Panc1 (cell line): ENCODE measurements at regions not wholly inside any gene's neighbourhood (a gene's known extent, or its start where the extent isn't known, plus 50 kb on each side); places are given as distances from the start of the nearest gene placed in this dataset.

Experiments used
- ATAC-seq: fragments of 200-7000 bp; cut with Tn5 transposase; 2 replicates; pipeline ENCODE4 v1.9.1; 2020; ENCODE audit warnings: mild to moderate bottlenecking, moderate library complexity
- BruUV-seq: library from RNA; stranded (reverse); fragments of 400-500 nt; replicated peaks from 2 replicates; lab custom pipeline; 2021; lab: Mats Ljungman, UMichigan
- CTCF ChIA-PET: fragments of 300-600 bp; sonication (Branson Sonifier 250); formaldehyde crosslinking; loops from one replicate; lab custom pipeline; 2022; ENCODE audit warnings: antibody characterized with exemption; lab: Charles Lee
- POLR2A ChIA-PET: fragments of 300-600 bp; sonication (Branson Sonifier 250); formaldehyde crosslinking; loops from one replicate; lab custom pipeline; 2022; ENCODE audit warnings: antibody characterized with exemption; lab: Charles Lee
- DNase-seq: peaks from one replicate; pipeline ENCODE4 v3.0.0-alpha.2; 2010; ENCODE audit warnings: low read depth, low spot score
- H3K27ac ChIP-seq: 2 replicates; pipeline ENCODE4 v1.5.1; 2011; ENCODE audit warnings: mild to moderate bottlenecking, low read length, inconsistent platforms
- H3K27me3 ChIP-seq: fragments of 200-500 bp; sonication (Bioruptor generic); 2 replicates; pipeline ENCODE4 v1.6.0; 2014; ENCODE audit warnings: low read length, inconsistent platforms; ENCODE audit not compliant: control insufficient read depth, insufficient read depth
- H3K36me3 ChIP-seq: fragments of 200-500 bp; sonication (Bioruptor generic); 2 replicates; pipeline ENCODE4 v1.5.1; 2014; ENCODE audit warnings: inconsistent platforms, mild to moderate bottlenecking, low read length, moderate library complexity; ENCODE audit not compliant: control insufficient read depth, insufficient read depth
- H3K4me1 ChIP-seq: 2 replicates; pipeline ENCODE4 v1.5.1; 2011; ENCODE audit warnings: inconsistent platforms, mild to moderate bottlenecking, low read length, moderate library complexity; ENCODE audit not compliant: control insufficient read depth, insufficient read depth
- H3K4me3 ChIP-seq, 2 experiments: 2 replicates each; pipeline ENCODE4 v1.5.1; 2011 to 2012; ENCODE audit warnings: low read depth in 2 of 2, low read length in 2 of 2, mild to moderate bottlenecking in 2 of 2, inconsistent platforms in 1 of 2, moderate library complexity in 1 of 2
- H3K9me3 ChIP-seq: fragments of 200-500 bp; sonication (Bioruptor generic); 2 replicates; pipeline ENCODE4 v1.5.1; 2014; ENCODE audit warnings: low read depth, mild to moderate bottlenecking, inconsistent platforms, low read length, moderate library complexity; ENCODE audit not compliant: control insufficient read depth, insufficient read depth
- POLR2AphosphoS5 ChIP-seq: IDR thresholded peaks from 2 replicates; pipeline ENCODE4 v1.6.1; 2012; ENCODE audit warnings: mild to moderate bottlenecking, low read depth, low read length, moderate library complexity
- SIN3A ChIP-seq: IDR thresholded peaks from 2 replicates; pipeline ENCODE4 v1.6.1; 2012; ENCODE audit warnings: low read depth, mild to moderate bottlenecking, low read length, moderate library complexity, borderline replicate concordance; ENCODE audit not compliant: insufficient read depth
- TCF7L2 ChIP-seq: IDR thresholded peaks from 2 replicates; pipeline ENCODE4 v1.6.1; 2011; ENCODE audit warnings: mild to moderate bottlenecking, low read depth, low read length, inconsistent platforms
- in situ Hi-C: cut with HindIII; loops from 2 replicates; pipeline ENCODE4 v1.10.0; 2016; ENCODE audit warnings: low sequenced_read_pairs, low pct_unique_long_range_greater_than_20kb
- intact Hi-C: fragments of 100-400 bp; cut with micrococcal nuclease; formaldehyde crosslinking; loops from one replicate; pipeline ENCODE4 v1.10.0; 2022; ENCODE audit not compliant: unreplicated experiment
- TF ChIP-seq, protein P1 (sequence below), 2 experiments: IDR thresholded peaks; 2 replicates each; pipeline ENCODE4 v1.6.1; 2011 to 2012; ENCODE audit warnings: low read depth in 2 of 2, control low read depth in 1 of 2, low read length in 1 of 2, mild to moderate bottlenecking in 1 of 2, moderate library complexity in 1 of 2; ENCODE audit not compliant: insufficient read depth in 1 of 2
- TF ChIP-seq, protein P2 (sequence below): fragments of 450-650 bp; IDR thresholded peaks from 2 replicates; pipeline ENCODE4 v1.5.1; 2017; ENCODE audit warnings: mild to moderate bottlenecking

DNA sequence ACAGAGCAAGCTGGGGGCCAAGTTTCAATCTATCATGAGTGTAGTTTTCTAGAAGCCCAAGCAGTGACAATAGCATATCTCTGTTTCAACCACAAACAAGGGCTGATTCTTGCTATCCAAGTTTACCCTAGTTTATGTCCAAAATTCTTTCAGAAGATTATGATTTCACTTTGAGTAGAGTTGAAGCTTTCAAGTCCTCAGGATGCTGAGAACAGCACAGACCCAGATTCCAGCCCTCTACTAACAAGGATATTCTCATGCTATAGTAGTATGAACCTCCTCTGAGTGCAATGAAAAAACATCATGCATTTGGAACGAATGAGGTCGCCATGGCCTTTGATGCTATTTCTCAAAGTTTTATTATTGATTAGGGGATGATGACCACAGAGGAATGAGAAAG lies 344.1 kb upstream of the NPVF start:
- intact Hi-C loops (no loop called here), in situ Hi-C loops (no loop called here)
- TF ChIP-seq SIN3A = no peak
- TF ChIP-seq POLR2AphosphoS5 = no peak
- TF ChIP-seq TCF7L2 = no peak
- TF ChIP-seq, protein P1, sequence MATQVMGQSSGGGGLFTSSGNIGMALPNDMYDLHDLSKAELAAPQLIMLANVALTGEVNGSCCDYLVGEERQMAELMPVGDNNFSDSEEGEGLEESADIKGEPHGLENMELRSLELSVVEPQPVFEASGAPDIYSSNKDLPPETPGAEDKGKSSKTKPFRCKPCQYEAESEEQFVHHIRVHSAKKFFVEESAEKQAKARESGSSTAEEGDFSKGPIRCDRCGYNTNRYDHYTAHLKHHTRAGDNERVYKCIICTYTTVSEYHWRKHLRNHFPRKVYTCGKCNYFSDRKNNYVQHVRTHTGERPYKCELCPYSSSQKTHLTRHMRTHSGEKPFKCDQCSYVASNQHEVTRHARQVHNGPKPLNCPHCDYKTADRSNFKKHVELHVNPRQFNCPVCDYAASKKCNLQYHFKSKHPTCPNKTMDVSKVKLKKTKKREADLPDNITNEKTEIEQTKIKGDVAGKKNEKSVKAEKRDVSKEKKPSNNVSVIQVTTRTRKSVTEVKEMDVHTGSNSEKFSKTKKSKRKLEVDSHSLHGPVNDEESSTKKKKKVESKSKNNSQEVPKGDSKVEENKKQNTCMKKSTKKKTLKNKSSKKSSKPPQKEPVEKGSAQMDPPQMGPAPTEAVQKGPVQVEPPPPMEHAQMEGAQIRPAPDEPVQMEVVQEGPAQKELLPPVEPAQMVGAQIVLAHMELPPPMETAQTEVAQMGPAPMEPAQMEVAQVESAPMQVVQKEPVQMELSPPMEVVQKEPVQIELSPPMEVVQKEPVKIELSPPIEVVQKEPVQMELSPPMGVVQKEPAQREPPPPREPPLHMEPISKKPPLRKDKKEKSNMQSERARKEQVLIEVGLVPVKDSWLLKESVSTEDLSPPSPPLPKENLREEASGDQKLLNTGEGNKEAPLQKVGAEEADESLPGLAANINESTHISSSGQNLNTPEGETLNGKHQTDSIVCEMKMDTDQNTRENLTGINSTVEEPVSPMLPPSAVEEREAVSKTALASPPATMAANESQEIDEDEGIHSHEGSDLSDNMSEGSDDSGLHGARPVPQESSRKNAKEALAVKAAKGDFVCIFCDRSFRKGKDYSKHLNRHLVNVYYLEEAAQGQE (IDR thresholded peaks at IDR 0.05; ENCODE audit: insufficient read depth in 1 of 2, low read depth in 2 of 2, low read length in 1 of 2) = no peak
- TF ChIP-seq, protein P2, sequence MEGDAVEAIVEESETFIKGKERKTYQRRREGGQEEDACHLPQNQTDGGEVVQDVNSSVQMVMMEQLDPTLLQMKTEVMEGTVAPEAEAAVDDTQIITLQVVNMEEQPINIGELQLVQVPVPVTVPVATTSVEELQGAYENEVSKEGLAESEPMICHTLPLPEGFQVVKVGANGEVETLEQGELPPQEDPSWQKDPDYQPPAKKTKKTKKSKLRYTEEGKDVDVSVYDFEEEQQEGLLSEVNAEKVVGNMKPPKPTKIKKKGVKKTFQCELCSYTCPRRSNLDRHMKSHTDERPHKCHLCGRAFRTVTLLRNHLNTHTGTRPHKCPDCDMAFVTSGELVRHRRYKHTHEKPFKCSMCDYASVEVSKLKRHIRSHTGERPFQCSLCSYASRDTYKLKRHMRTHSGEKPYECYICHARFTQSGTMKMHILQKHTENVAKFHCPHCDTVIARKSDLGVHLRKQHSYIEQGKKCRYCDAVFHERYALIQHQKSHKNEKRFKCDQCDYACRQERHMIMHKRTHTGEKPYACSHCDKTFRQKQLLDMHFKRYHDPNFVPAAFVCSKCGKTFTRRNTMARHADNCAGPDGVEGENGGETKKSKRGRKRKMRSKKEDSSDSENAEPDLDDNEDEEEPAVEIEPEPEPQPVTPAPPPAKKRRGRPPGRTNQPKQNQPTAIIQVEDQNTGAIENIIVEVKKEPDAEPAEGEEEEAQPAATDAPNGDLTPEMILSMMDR = no peak
- no peaks in the 10 kb centered on the region for H3K36me3 ChIP-seq
- H3K27me3 ChIP-seq = peaks cover 3% of the 10 kb centered on the region
- no TSS peak for BruUV-seq
- H3K4me3 ChIP-seq = no peak overlapping the region
- POLR2A ChIA-PET = interaction anchor here (0.6 kb wide), 1 partner anchor 149 kb away, joined by 3 read pairs; no protein-coding TSS in a partner anchor
- no peak overlapping the region for H3K27ac ChIP-seq
- no peaks in the 10 kb centered on the region for H3K9me3 ChIP-seq
- ATAC-seq (no peak), DNase-seq (no peak)
- H3K4me1 ChIP-seq = peaks cover 4% of the 10 kb centered on the region; the same call in 1 of the 2 replicates
- CTCF ChIA-PET = no interaction called here

DNA sequence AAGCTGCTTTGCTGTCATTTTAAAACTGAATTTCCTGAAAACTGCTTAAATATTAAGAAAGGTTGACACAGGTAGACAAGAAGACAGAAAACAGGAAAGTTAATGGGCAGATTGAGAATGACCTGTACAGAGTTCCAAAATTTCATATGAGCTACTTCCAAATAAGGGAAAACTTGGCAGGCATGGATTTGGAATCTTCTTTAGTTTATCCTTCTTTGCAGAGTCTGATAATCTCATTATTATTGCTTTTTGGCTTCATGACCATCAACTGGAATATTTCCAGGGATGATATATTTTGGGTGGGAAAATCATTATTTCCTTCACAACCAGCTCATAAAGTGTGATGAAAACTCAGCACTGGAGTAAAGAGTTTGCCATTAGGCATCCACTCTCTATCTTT lies 346.5 kb upstream of the NPVF start:
- DNase-seq = no peak
- H3K36me3 ChIP-seq = no peaks in the 10 kb centered on the region
- ATAC-seq = no peak
- no peaks in the 10 kb centered on the region for H3K9me3 ChIP-seq
- no peaks in the 10 kb centered on the region for H3K4me1 ChIP-seq
- ChIA-PET CTCF (no interaction called here), POLR2A (no interaction called here)
- intact Hi-C loops (no loop called here), in situ Hi-C loops (no loop called here)
- BruUV-seq = no TSS peak
- H3K27ac ChIP-seq = no peak overlapping the region
- no peak overlapping the region for H3K4me3 ChIP-seq
- no peak for TF ChIP-seq POLR2AphosphoS5
- TF ChIP-seq TCF7L2 = no peak
- TF ChIP-seq, protein P1 (IDR thresholded peaks at IDR 0.05; ENCODE audit: insufficient read depth in 1 of 2, low read depth in 2 of 2, low read length in 1 of 2) = no peak
- no peak for TF ChIP-seq SIN3A
- TF ChIP-seq, protein P2 = no peak
- H3K27me3 ChIP-seq = peaks cover 3% of the 10 kb centered on the region
